Ovary (tissue), 7 donors: ENCODE measurements at regions not wholly inside any gene's neighbourhood (a gene's known extent, or its start where the extent isn't known, plus 50 kb on each side); places are given as distances from the start of the nearest gene placed in this dataset.
"Not testable (repeated sequence)": the region's sequence is repeated elsewhere in the genome, so short reads cannot be mapped to it uniquely, and the experiment has no call there.

Experiments
- DNase-seq, 5 donors: peaks; one replicate each; pipeline ENCODE4 v3.0.0-alpha.2; 2019 to 2020
- H3K27ac ChIP-seq, 2 donors: fragments of 200-600 bp; one replicate each; pipeline versions ENCODE4 v1.5.1 to v1.8.0; 2019 to 2022
- H3K27me3 ChIP-seq: fragments of 200-600 bp; one replicate; pipeline ENCODE4 v1.8.0; 2022
- H3K36me3 ChIP-seq: fragments of 200-600 bp; sonication (generic); one replicate; pipeline ENCODE4 v1.5.1; 2019
- H3K4me1 ChIP-seq: one replicate; pipeline ENCODE4 v1.8.1; 2013; ENCODE audit warnings: mild to moderate bottlenecking, moderate library complexity; ENCODE audit not compliant: insufficient read depth
- H3K4me3 ChIP-seq: fragments of 200-600 bp; sonication (generic); one replicate; pipeline ENCODE4 v1.5.1; 2017
- H3K9me3 ChIP-seq, 2 donors: fragments of 200-600 bp in 1 of 2; sonication (generic) in 1 of 2; one replicate each; pipeline versions ENCODE4 v1.5.1 to v1.8.1; 2013 to 2019; ENCODE audit warnings: mild to moderate bottlenecking in 1 of 2, moderate library complexity in 1 of 2
- EP300 ChIP-seq: sonication (generic); formaldehyde crosslinking; IDR thresholded peaks from one replicate; pipeline ENCODE4 v1.6.1; 2017; ENCODE audit warnings: antibody characterized with exemption
- POLR2A ChIP-seq: fragments of 450-650 bp; IDR thresholded peaks from one replicate; pipeline ENCODE4 v1.6.1; 2017; ENCODE audit warnings: antibody characterized with exemption, mild to moderate bottlenecking, moderate library complexity
- WGBS, 3 donors: extraction: QIAGEN DNeasy Blood & Tissue Kit in 1 of 3; methylation state at CpG; one replicate each; pipeline versions ENCODE4 v1.1.5 to v1.1.7; 2013 to 2017; 5-methylcytosine and 5-hydroxymethylcytosine counted together
- intact Hi-C, 4 donors: fragments of 100-400 bp; cut with DNase I; formaldehyde crosslinking; loops; one replicate each; pipeline versions ENCODE4 v1.11.0 to v1.15.1; 2022 to 2023
- TF ChIP-seq, protein P1 (sequence below), 3 donors: fragments of 450-650 bp in 2 of 3; fragments of 200-600 bp in 1 of 3; IDR thresholded peaks; one replicate each; pipeline versions ENCODE4 v1.5.1 to v1.8.0; 2016 to 2022; ENCODE audit warnings: antibody characterized with exemption in 3 of 3, mild to moderate bottlenecking in 1 of 3
- donor health status: DM: no; HTN: no; CAD: no; lungs with moderate emphysema.
- donor health status: DM: no; HTN: no; CAD: no.
- donor health status: Bipolar disorder and iron deficiency.
- donor health status: DM: no; HTN: no; CAD: no.
- donor health status: DM: yes; HTN: yes; CAD: no.

DNA sequence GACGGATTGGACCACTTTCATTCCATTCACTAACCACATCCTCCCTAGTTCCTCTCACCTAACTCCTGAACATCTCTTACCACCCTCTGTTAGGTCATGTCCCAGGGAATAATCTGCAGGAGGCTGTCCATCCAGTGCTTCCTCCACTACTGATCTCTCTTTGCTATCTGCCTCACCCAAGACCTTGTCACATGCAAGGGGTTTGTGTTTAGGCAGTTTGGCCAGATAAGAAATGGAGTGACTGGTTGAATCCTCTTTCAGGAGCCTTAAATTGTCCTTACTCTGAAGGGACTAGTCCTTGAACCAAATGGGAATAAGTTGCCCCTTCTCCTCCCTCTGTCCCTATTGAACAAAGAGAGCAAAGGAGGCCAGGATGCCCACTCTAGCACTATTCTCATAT, 249.2 kb upstream of the BTG1 start:
- H3K36me3 ChIP-seq, result no peaks in the 10 kb centered on the region
- TF ChIP-seq POLR2A, result no peak
- TF ChIP-seq, protein P1, sequence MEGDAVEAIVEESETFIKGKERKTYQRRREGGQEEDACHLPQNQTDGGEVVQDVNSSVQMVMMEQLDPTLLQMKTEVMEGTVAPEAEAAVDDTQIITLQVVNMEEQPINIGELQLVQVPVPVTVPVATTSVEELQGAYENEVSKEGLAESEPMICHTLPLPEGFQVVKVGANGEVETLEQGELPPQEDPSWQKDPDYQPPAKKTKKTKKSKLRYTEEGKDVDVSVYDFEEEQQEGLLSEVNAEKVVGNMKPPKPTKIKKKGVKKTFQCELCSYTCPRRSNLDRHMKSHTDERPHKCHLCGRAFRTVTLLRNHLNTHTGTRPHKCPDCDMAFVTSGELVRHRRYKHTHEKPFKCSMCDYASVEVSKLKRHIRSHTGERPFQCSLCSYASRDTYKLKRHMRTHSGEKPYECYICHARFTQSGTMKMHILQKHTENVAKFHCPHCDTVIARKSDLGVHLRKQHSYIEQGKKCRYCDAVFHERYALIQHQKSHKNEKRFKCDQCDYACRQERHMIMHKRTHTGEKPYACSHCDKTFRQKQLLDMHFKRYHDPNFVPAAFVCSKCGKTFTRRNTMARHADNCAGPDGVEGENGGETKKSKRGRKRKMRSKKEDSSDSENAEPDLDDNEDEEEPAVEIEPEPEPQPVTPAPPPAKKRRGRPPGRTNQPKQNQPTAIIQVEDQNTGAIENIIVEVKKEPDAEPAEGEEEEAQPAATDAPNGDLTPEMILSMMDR (IDR thresholded peaks at IDR 0.05), result no peak
- TF ChIP-seq EP300, result no peak
- 36 to 71% (median 53%) methylated on average over 1 of the region's 1 CpG for WGBS, 3 donors
- no peak for DNase-seq
- no peak overlapping the region for H3K4me3 ChIP-seq
- no peak overlapping the region for H3K27ac ChIP-seq
- no peaks in the 10 kb centered on the region for H3K9me3 ChIP-seq
- intact Hi-C loops, result no loop called here
- no peaks in the 10 kb centered on the region for H3K27me3 ChIP-seq
- no peaks in the 10 kb centered on the region for H3K4me1 ChIP-seq

DNA sequence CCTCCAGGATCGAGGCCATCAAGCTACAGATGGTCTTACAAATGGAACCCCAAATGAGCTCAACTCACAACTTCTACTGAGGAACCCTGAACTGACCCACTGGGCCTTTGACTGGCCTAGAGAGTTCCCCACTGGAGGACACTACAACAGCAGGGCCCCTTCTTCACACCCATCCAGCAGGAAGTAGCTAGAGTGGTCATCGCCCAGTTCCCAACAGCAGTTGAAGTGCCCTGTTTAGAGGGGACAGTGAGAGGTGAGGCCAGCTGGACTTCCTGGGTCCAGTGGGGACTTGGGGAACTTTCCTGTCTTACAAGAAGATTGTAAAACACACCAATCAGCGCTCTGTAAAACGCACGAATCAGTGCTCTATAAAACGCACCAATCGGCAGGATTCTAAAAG, 247.9 kb upstream of the BTG1 start:
- TF ChIP-seq EP300 (no peak), POLR2A (no peak)
- no peak overlapping the region for H3K27ac ChIP-seq
- intact Hi-C loops, result no loop called here
- no peak for DNase-seq
- 96 to 98% (median 98%) methylated on average over 7 of the region's 7 CpGs for WGBS, 3 donors
- no peaks in the 10 kb centered on the region for H3K27me3 ChIP-seq
- H3K4me3 ChIP-seq, result no peak overlapping the region
- H3K4me1 ChIP-seq, result no peaks in the 10 kb centered on the region
- H3K9me3 ChIP-seq, result no peaks in the 10 kb centered on the region
- H3K36me3 ChIP-seq, result no peaks in the 10 kb centered on the region

DNA sequence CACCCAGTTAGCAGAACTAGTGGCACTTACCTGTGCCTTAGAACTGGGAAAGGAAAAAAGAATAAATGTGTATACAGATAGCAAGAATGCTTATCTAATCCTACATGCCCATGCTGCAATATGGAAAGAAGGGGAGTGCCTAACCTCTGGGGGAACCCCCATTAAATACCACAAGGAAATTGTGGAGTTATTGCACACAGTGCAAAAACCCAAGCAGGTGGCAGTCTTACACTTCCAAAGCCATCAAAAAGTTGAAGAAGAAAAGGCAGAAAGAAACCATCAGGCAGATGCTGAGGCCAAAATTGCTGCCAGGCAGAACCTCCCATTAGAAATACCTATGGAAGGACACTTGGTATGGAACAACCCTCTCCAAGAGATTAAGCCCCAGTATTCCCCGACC, 246.1 kb upstream of the BTG1 start:
- 95 to 100% (median 98%) methylated on average over 1 of the region's 1 CpG for WGBS, 3 donors
- H3K4me3 ChIP-seq, intact Hi-C loops, H3K9me3 ChIP-seq, DNase-seq, H3K36me3 ChIP-seq, H3K27me3 ChIP-seq, H3K4me1 ChIP-seq, H3K27ac ChIP-seq: not testable (repeated sequence)

DNA sequence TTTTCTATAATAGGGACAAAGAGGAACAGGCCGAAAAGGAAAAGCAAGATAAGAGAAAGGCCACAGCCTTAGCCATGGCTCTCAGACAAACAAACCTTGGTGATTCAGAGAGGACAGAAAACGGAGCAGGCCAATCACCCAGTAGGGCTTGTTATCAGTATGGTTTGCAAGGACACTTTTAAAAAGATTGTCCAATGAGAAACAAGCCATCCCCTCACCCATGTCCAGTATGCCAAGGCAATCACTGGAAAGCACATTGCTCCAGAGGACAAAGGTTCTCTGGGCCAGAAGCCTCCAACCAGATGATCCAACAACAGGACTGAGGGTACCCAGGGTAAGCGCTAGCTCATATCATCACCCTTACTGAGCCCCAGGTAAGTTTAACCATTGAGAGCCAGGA, 243.8 kb upstream of the BTG1 start:
- DNase-seq, result no peak
- no peaks in the 10 kb centered on the region for H3K4me1 ChIP-seq
- H3K4me3 ChIP-seq, result no peak overlapping the region
- no peaks in the 10 kb centered on the region for H3K27me3 ChIP-seq
- WGBS, 3 donors, result 48 to 81% (median 64%) methylated on average over 3 of the region's 3 CpGs
- TF ChIP-seq, protein P1 (IDR thresholded peaks at IDR 0.05), result no peak
- TF ChIP-seq POLR2A, result no peak
- TF ChIP-seq EP300, result no peak
- no peak overlapping the region for H3K27ac ChIP-seq
- H3K9me3 ChIP-seq, result peaks cover 0 to 3% of the 10 kb centered on the region in 2 donors
- intact Hi-C loops, result no loop called here
- H3K36me3 ChIP-seq, result no peaks in the 10 kb centered on the region

DNA sequence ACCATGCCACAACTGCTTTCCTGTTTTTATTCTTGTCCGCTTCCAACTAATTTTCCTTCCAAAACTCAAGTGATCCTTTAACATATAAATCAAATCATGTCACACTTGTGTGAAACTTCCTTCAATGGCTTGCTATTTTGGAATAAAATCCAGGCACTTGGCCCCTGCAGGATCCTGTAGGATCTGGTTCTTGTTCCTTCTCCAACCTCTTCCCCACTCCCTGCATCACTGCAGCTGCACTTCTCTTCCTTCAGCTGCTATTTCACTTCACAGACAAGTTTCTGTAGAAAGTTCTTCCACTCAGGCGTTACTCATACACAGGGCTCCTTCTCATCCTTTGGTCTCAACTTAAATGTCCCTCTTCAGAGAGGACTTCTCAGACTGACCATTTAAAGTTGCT, 239.7 kb upstream of the BTG1 start:
- DNase-seq, result no peak
- Histone ChIP-seq H3K27ac (no peak overlapping the region), H3K36me3 (no peaks in the 10 kb centered on the region), H3K4me3 (no peak overlapping the region), H3K27me3 (no peaks in the 10 kb centered on the region), H3K4me1 (no peaks in the 10 kb centered on the region), H3K9me3 (peaks cover 0 to 3% of the 10 kb centered on the region in 2 donors)
- TF ChIP-seq EP300, result no peak
- TF ChIP-seq POLR2A, result no peak
- TF ChIP-seq, protein P1 (IDR thresholded peaks at IDR 0.05), result no peak
- 91 to 92% (median 92%) methylated on average over 2 of the region's 2 CpGs for WGBS, 3 donors
- intact Hi-C loops, result no loop called here

DNA sequence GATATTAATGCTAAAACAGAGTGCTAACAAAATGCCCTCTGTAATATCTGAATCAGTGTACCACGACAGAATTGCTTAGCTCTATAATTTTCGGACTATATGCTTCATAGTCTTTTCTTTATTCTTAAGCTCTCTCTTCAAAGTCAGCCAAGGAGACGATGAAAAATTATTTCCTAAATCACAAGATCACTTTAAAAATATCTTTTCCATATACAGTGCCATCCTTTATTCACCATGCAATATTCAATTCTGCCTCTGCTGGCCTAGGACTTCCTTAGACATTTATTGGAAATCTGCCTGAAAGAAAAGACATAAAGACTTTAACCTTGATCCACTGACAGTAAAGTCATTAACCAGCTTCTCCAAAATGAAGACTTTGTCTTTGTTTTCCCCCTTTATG, 238.9 kb upstream of the BTG1 start:
- TF ChIP-seq POLR2A (no peak), EP300 (no peak)
- TF ChIP-seq, protein P1 (IDR thresholded peaks at IDR 0.05), result no peak
- Histone ChIP-seq H3K4me3 (no peak overlapping the region), H3K27ac (no peak overlapping the region), H3K4me1 (no peaks in the 10 kb centered on the region), H3K36me3 (no peaks in the 10 kb centered on the region), H3K27me3 (no peaks in the 10 kb centered on the region), H3K9me3 (peaks cover 0 to 3% of the 10 kb centered on the region in 2 donors)
- no peak for DNase-seq
- intact Hi-C loops, result no loop called here
- WGBS, 3 donors, result 90 to 92% (median 92%) methylated on average over 3 of the region's 3 CpGs
